CD4-positive, CD25-positive, alpha-beta regulatory T cell (primary cell): ENCODE measurements at regions not wholly inside any gene's neighbourhood (a gene's known extent, or its start where the extent isn't known, plus 50 kb on each side); places are given as distances from the start of the nearest gene placed in this dataset.
A peak's percentile ranks its signal among the peaks of the same experiment; 100 is the strongest.

Source experiments
- ATAC-seq, 2 donors: fragments of 150-1000 bp; cut with Tn5 transposase; one replicate each; pipeline ENCODE4 v1.10.0; 2021; ENCODE audit warnings: low read depth in 2 of 2, moderate number of reproducible peaks in 2 of 2, moderate library complexity in 1 of 2
- DNase-seq, 3 donors: peaks; one replicate each; pipeline versions ENCODE4 v3.0.0 to v3.0.0-alpha.2; 2012 to 2022; ENCODE audit warnings: mixed read lengths in 1 of 3
- H3K27ac ChIP-seq: one replicate; pipeline ENCODE4 v1.7.0; 2013; ENCODE audit warnings: mild to moderate bottlenecking, low read length; ENCODE audit not compliant: insufficient read depth, poor library complexity, severe bottlenecking
- H3K27me3 ChIP-seq: one replicate; pipeline ENCODE4 v1.7.0; 2013; ENCODE audit warnings: low read length; ENCODE audit not compliant: control insufficient read depth, insufficient read depth
- H3K36me3 ChIP-seq: one replicate; pipeline ENCODE4 v1.7.0; 2013; ENCODE audit warnings: mild to moderate bottlenecking, low read length, moderate library complexity; ENCODE audit not compliant: control insufficient read depth, insufficient read depth
- H3K4me1 ChIP-seq: 2 replicates; pipeline ENCODE4 v1.7.0; 2013; ENCODE audit warnings: mild to moderate bottlenecking, low read length; ENCODE audit not compliant: insufficient read depth, control insufficient read depth, poor library complexity, severe bottlenecking
- H3K4me3 ChIP-seq: one replicate; pipeline ENCODE4 v1.7.0; 2013; ENCODE audit warnings: low read depth, mild to moderate bottlenecking, low read length, moderate library complexity
- H3K9me3 ChIP-seq, 2 experiments: 1 replicate in 1 of 2; 2 replicates in 1 of 2; pipeline ENCODE4 v1.7.0; 2013; ENCODE audit warnings: low read length in 2 of 2, mild to moderate bottlenecking in 1 of 2, moderate library complexity in 1 of 2; ENCODE audit not compliant: control insufficient read depth in 2 of 2
- H3K27ac Mint-ChIP-seq, 3 donors: one replicate each; pipeline ENCODE4 v1.8.0; 2020 to 2022; ENCODE audit warnings: mild to moderate bottlenecking in 3 of 3, mixed read lengths in 3 of 3, moderate library complexity in 2 of 3
- H3K27me3 Mint-ChIP-seq: one replicate; pipeline ENCODE4 v1.8.0; 2022; ENCODE audit warnings: mild to moderate bottlenecking, mixed read lengths
- H3K36me3 Mint-ChIP-seq: one replicate; pipeline ENCODE4 v1.8.0; 2020; ENCODE audit warnings: mixed read lengths
- H3K4me1 Mint-ChIP-seq, 4 donors: one replicate each; pipeline ENCODE4 v1.8.0; 2020 to 2022; ENCODE audit warnings: mixed read lengths in 4 of 4, mild to moderate bottlenecking in 1 of 4
- H3K4me3 Mint-ChIP-seq, 4 donors: one replicate each; pipeline ENCODE4 v1.8.0; 2020 to 2022; ENCODE audit warnings: mild to moderate bottlenecking in 4 of 4, mixed read lengths in 4 of 4, moderate library complexity in 3 of 4
- H3K9me3 Mint-ChIP-seq, 7 donors: one replicate each; pipeline ENCODE4 v1.8.0; 2020 to 2022; ENCODE audit warnings: mixed read lengths in 7 of 7, mild to moderate bottlenecking in 3 of 7, moderate library complexity in 2 of 7

- Mint-ChIP-seq H3K4me3 (peak overlapping the region in 1 of 4 donors; percentile 83), H3K36me3 (peaks cover 19% of the 10 kb centered on the region), H3K9me3 (peaks cover 0 to 3% (median 0%) of the 10 kb centered on the region in 7 donors), H3K27ac (peak overlapping the region in 1 of 3 donors; percentile 36), H3K27me3 (no peaks in the 10 kb centered on the region), H3K4me1 (peaks cover 13 to 34% (median 15%) of the 10 kb centered on the region in 4 donors)
- no peak for DNase-seq
- Histone ChIP-seq H3K4me3 (no peak overlapping the region), H3K4me1 (peaks cover 20% of the 10 kb centered on the region), H3K27ac (no peak overlapping the region), H3K9me3 (no peaks in the 10 kb centered on the region), H3K36me3 (peaks cover 48% of the 10 kb centered on the region), H3K27me3 (no peaks in the 10 kb centered on the region)
- no peak for ATAC-seq
Observed at GRCh38 chr16:31709181-31709580, 164.4 kb upstream of the ZNF267 start.

- peaks cover 22 to 44% (median 25%) of the 10 kb centered on the region in 4 donors for H3K4me1 Mint-ChIP-seq
- H3K4me1 ChIP-seq: peaks cover 30% of the 10 kb centered on the region
- H3K9me3 ChIP-seq: no peaks in the 10 kb centered on the region
- no peak overlapping the region for H3K4me3 ChIP-seq
- H3K36me3 Mint-ChIP-seq: peaks cover 19% of the 10 kb centered on the region
- H3K27ac ChIP-seq: no peak overlapping the region
- H3K27me3 ChIP-seq: no peaks in the 10 kb centered on the region
- peaks cover 0 to 3% (median 0%) of the 10 kb centered on the region in 7 donors for H3K9me3 Mint-ChIP-seq
- H3K27ac Mint-ChIP-seq: no peak overlapping the region
- peak overlapping the region in 1 of 4 donors; percentile 83 for H3K4me3 Mint-ChIP-seq
- ATAC-seq (no peak), DNase-seq (no peak)
- peaks cover 38% of the 10 kb centered on the region for H3K36me3 ChIP-seq
- no peaks in the 10 kb centered on the region for H3K27me3 Mint-ChIP-seq
Observed at GRCh38 chr16:31710134-31710533, 163.5 kb upstream of the ZNF267 start.

DNA sequence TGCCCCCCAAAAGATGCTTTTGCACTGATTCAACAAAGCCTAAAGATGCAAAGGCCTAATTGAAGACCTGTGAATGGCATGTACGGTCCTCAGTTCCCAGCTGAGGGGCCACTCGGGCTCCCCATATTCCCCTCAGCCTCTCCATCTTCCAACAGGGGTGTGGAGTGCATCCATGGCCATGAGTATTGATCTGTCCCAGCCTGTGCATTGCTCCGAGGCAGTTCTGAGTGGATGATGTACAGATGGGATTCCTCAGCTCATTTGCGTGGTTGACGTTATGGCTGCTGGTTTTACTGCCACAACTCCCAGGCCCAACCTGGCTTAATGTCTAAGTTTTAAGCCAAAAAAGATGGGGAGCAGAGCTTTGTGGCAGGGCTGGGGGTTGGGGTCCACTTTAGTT lies 162.7 kb upstream of the ZNF267 start:
- H3K27me3 Mint-ChIP-seq: no peaks in the 10 kb centered on the region
- peaks cover 0 to 3% (median 0%) of the 10 kb centered on the region in 7 donors for H3K9me3 Mint-ChIP-seq
- H3K27ac Mint-ChIP-seq: no peak overlapping the region
- DNase-seq (no peak), ATAC-seq (no peak)
- Histone ChIP-seq H3K4me3 (no peak overlapping the region), H3K27ac (no peak overlapping the region), H3K4me1 (peaks cover 37% of the 10 kb centered on the region), H3K9me3 (no peaks in the 10 kb centered on the region), H3K27me3 (no peaks in the 10 kb centered on the region), H3K36me3 (peaks cover 32% of the 10 kb centered on the region)
- peaks cover 24 to 51% (median 30%) of the 10 kb centered on the region in 4 donors for H3K4me1 Mint-ChIP-seq
- peaks cover 19% of the 10 kb centered on the region for H3K36me3 Mint-ChIP-seq
- no peak overlapping the region for H3K4me3 Mint-ChIP-seq

DNA sequence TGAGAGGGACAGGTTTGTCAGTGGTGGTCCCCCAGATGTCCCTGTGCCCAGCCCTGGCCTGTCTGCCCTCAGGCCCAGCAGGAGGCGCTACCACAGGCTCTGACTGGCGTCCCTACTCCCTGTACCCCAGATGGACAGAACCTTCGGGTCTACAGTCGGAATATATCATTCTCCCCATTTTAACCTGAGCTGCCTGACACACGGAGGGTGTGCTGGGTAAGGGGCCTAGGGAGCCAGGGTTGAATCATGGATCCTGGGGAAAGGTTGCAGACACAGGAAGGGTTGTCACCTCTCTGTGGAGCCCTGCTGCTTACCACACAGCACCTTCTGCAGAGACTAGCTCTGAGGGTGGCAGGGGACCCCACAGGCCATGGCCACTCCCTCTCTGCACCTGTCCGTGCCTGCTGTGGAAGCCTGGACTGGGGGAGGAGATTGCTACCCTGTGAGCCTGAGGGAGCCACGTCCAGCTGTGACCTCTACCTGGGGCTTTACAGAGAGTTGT lies 162.2 kb upstream of the ZNF267 start:
- Histone ChIP-seq H3K9me3 (no peaks in the 10 kb centered on the region), H3K27ac (no peak overlapping the region), H3K36me3 (peaks cover 32% of the 10 kb centered on the region), H3K27me3 (no peaks in the 10 kb centered on the region), H3K4me3 (no peak overlapping the region), H3K4me1 (peaks cover 40% of the 10 kb centered on the region)
- Mint-ChIP-seq H3K36me3 (peaks cover 19% of the 10 kb centered on the region), H3K27me3 (no peaks in the 10 kb centered on the region), H3K9me3 (peaks cover 0 to 3% (median 0%) of the 10 kb centered on the region in 7 donors), H3K4me1 (peaks cover 24 to 57% (median 31%) of the 10 kb centered on the region in 4 donors), H3K4me3 (peak overlapping the region in 1 of 4 donors; percentile 98), H3K27ac (peak overlapping the region in 1 of 3 donors; percentile 75)
- DNase-seq (no peak), ATAC-seq (no peak)

DNA sequence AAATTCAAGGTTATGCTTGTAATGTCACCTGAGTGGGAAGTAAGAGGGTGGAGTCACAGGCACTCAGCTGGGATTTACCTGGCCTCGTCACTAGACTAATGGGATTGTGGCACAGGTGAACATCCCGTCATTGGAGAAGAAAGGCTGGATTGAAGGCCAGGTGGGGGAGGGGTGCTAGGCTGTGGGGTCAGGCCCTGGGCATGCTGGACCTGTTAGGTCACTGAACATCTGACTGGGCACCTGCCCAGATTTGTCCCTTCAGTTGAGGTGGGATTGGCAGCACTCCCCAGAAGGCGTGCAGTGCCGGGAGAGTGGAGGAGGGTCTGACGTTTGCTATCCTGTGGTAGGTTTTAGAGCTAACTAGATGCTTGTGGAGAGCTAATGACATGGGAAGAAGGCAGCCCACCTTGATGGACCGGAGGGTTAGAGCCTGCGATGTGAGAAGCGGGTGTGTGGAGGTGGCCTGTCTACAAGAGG lies 161.5 kb upstream of the ZNF267 start:
- Histone ChIP-seq H3K4me1 (peaks cover 40% of the 10 kb centered on the region), H3K4me3 (no peak overlapping the region), H3K36me3 (peaks cover 25% of the 10 kb centered on the region), H3K27ac (no peak overlapping the region), H3K27me3 (no peaks in the 10 kb centered on the region), H3K9me3 (no peaks in the 10 kb centered on the region)
- Mint-ChIP-seq H3K27ac (peak overlapping the region; percentile 14 to 87 (median 75)), H3K4me3 (peak overlapping the region; percentile 43 to 100 (median 76)), H3K4me1 (peaks cover 24 to 64% (median 34%) of the 10 kb centered on the region in 4 donors), H3K9me3 (peaks cover 0 to 3% (median 0%) of the 10 kb centered on the region in 7 donors), H3K27me3 (no peaks in the 10 kb centered on the region), H3K36me3 (peaks cover 19% of the 10 kb centered on the region)
- ATAC-seq (no peak), DNase-seq (no peak)

GRCh38 chr16:31713071-31713944 lies 160.3 kb upstream of the ZNF267 start:
- Mint-ChIP-seq H3K4me3 (peak overlapping the region; percentile 98 to 100 (median 100)), H3K36me3 (peaks cover 10% of the 10 kb centered on the region), H3K4me1 (peaks cover 22 to 64% (median 39%) of the 10 kb centered on the region in 4 donors), H3K27ac (peak overlapping the region; percentile 99), H3K27me3 (no peaks in the 10 kb centered on the region), H3K9me3 (peaks cover 0 to 3% (median 0%) of the 10 kb centered on the region in 7 donors)
- peak; percentile 95 for ATAC-seq
- peak overlapping the region; percentile 85 for H3K27ac ChIP-seq
- H3K36me3 ChIP-seq: peaks cover 21% of the 10 kb centered on the region
- H3K4me1 ChIP-seq: peaks cover 32% of the 10 kb centered on the region
- H3K4me3 ChIP-seq: peak overlapping the region; percentile 93
- DNase-seq: peak; percentile 84 to 95 (median 89)
- H3K27me3 ChIP-seq: no peaks in the 10 kb centered on the region
- H3K9me3 ChIP-seq: no peaks in the 10 kb centered on the region

- Histone ChIP-seq H3K4me3 (peak overlapping the region; percentile 93), H3K27me3 (no peaks in the 10 kb centered on the region), H3K9me3 (no peaks in the 10 kb centered on the region), H3K4me1 (peaks cover 30% of the 10 kb centered on the region), H3K27ac (peak overlapping the region; percentile 85), H3K36me3 (peaks cover 22% of the 10 kb centered on the region)
- peaks cover 0 to 3% (median 0%) of the 10 kb centered on the region in 7 donors for H3K9me3 Mint-ChIP-seq
- H3K27me3 Mint-ChIP-seq: no peaks in the 10 kb centered on the region
- no peak for ATAC-seq
- peak overlapping the region; percentile 99 for H3K27ac Mint-ChIP-seq
- H3K36me3 Mint-ChIP-seq: peaks cover 9% of the 10 kb centered on the region
- H3K4me3 Mint-ChIP-seq: peak overlapping the region; percentile 98 to 100 (median 100)
- H3K4me1 Mint-ChIP-seq: peaks cover 20 to 58% (median 38%) of the 10 kb centered on the region in 4 donors
- peak in 1 of 3 donors; percentile 16 for DNase-seq
Observed at GRCh38 chr16:31713945-31714902, 159.4 kb upstream of the ZNF267 start.
